ENCODE measurements at regions not wholly inside any gene's neighbourhood (a gene's known extent, or its start where the extent isn't known, plus 50 kb on each side); places are given as distances from the start of the nearest gene placed in this dataset.

DNA sequence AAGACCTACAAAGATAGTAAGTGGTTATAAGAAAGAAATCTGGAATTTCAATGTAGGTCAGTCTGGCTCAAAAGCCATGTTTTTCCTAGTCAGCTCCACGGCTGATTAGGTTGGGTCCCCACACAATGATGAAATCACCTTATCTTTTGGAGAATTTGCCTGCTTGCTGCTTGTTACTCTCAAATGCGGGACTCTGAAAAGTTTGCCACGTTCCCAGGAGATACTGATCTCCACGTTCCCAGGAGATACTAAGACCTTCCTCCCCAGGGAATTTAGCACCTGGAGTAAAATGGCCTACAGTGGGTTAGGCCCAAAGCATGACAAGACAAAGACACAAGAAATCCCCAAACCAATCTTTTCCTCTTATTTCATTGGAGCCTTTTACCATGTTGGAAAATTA lies 449.6 kb downstream of the TNS1 start:
- Histone ChIP-seq H3K4me3 (ENCODE audit: insufficient read depth, low read length, poor library complexity, severe bottlenecking) (no peak overlapping the region), H3K36me3 (ENCODE audit: low read length) (no peaks in the 10 kb centered on the region), H3K27me3 (ENCODE audit: low read length) (no peaks in the 10 kb centered on the region), H3K9me2 (replicated peaks; ENCODE audit: insufficient read depth, low read length) (no peaks in the 10 kb centered on the region), H3K4me2 (ENCODE audit: low read depth, low read length, poor library complexity, severe bottlenecking) (no peak overlapping the region), H3K9me3 (ENCODE audit: insufficient read depth, low read length) (no peaks in the 10 kb centered on the region), H2AFZ (ENCODE audit: low read depth, low read length, severe bottlenecking) (no peak overlapping the region), H3K79me2 (ENCODE audit: insufficient read depth, low read length) (no peaks in the 10 kb centered on the region), H3K27ac (ENCODE audit: low read depth, low read length) (no peak overlapping the region), H4K20me1 (ENCODE audit: low read depth, low read length) (no peaks in the 10 kb centered on the region), H3F3A (ENCODE audit: insufficient read depth) (no peaks in the 10 kb centered on the region), H3K9ac (ENCODE audit: low read length) (no peak overlapping the region)
- TF ChIP-seq, protein P1, sequence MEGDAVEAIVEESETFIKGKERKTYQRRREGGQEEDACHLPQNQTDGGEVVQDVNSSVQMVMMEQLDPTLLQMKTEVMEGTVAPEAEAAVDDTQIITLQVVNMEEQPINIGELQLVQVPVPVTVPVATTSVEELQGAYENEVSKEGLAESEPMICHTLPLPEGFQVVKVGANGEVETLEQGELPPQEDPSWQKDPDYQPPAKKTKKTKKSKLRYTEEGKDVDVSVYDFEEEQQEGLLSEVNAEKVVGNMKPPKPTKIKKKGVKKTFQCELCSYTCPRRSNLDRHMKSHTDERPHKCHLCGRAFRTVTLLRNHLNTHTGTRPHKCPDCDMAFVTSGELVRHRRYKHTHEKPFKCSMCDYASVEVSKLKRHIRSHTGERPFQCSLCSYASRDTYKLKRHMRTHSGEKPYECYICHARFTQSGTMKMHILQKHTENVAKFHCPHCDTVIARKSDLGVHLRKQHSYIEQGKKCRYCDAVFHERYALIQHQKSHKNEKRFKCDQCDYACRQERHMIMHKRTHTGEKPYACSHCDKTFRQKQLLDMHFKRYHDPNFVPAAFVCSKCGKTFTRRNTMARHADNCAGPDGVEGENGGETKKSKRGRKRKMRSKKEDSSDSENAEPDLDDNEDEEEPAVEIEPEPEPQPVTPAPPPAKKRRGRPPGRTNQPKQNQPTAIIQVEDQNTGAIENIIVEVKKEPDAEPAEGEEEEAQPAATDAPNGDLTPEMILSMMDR (IDR thresholded peaks at IDR 0.05; ENCODE audit: insufficient read depth, low read length, poor library complexity, severe bottlenecking), result no peak
- TF ChIP-seq EZH2phosphoT487 (conservative IDR thresholded peaks at IDR 0.05; ENCODE audit: low read length), result no peak

DNA sequence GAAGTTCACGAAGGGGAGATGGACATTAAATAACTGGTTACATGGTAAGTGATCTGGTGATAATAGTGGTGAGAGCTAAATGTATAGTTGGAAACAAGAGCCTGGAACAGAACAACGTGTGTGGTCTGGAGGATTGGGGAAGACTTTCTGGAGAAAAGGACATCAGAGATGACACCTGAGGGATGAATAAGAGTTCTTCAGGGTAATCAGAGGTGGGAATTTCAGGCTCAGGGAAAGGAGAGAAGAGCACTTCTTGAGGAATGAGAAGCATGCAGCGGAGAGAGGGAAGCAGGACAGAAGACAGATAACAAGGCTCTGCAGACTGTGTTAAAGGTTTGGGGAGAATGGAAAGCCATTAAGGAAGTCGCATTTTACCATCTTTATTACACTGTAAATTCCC lies 450.7 kb downstream of the TNS1 start:
- no peak for TF ChIP-seq EZH2phosphoT487 (conservative IDR thresholded peaks at IDR 0.05; ENCODE audit: low read length)
- TF ChIP-seq, protein P1 (IDR thresholded peaks at IDR 0.05; ENCODE audit: insufficient read depth, low read length, poor library complexity, severe bottlenecking), result no peak
- Histone ChIP-seq H3K9me3 (ENCODE audit: insufficient read depth, low read length) (no peaks in the 10 kb centered on the region), H4K20me1 (ENCODE audit: low read depth, low read length) (no peaks in the 10 kb centered on the region), H2AFZ (ENCODE audit: low read depth, low read length, severe bottlenecking) (no peak overlapping the region), H3K9ac (ENCODE audit: low read length) (no peak overlapping the region), H3K9me2 (replicated peaks; ENCODE audit: insufficient read depth, low read length) (no peaks in the 10 kb centered on the region), H3F3A (ENCODE audit: insufficient read depth) (no peaks in the 10 kb centered on the region), H3K79me2 (ENCODE audit: insufficient read depth, low read length) (no peaks in the 10 kb centered on the region), H3K27me3 (ENCODE audit: low read length) (no peaks in the 10 kb centered on the region), H3K27ac (ENCODE audit: low read depth, low read length) (no peak overlapping the region), H3K36me3 (ENCODE audit: low read length) (no peaks in the 10 kb centered on the region), H3K4me2 (ENCODE audit: low read depth, low read length, poor library complexity, severe bottlenecking) (no peak overlapping the region), H3K4me3 (ENCODE audit: insufficient read depth, low read length, poor library complexity, severe bottlenecking) (no peak overlapping the region)

DNA sequence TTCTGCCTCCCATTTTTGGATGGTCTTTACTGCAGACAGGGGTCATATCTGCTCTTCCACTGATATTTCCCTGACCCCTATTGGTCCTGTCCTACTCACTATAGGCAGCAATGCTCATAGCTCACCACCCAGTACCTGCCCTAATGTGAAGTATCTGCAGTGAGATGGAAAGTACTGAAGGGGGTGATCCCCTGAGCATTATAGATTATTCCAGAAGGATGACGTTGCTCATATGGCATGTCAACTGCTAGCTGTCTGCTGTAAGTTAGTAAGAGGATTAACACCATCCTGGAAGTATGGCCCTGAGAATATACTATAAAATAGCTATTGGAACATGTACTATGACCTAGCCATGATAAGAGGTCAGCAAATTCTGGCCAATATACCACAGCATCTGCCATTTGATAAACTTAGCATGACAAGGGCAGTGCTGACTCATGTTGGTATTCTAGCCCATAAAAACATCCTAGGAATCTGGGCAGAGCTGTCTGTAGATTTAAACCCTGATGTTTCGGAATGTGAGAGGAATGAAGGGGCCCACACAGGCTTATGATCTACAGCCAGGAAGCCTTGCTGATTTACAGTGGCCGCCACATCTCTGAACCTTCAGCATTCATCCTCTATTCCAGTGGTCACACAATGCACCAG lies 451.4 kb downstream of the TNS1 start:
- TF ChIP-seq EZH2phosphoT487 (conservative IDR thresholded peaks at IDR 0.05; ENCODE audit: low read length), result no peak
- TF ChIP-seq, protein P1 (IDR thresholded peaks at IDR 0.05; ENCODE audit: insufficient read depth, low read length, poor library complexity, severe bottlenecking), result no peak
- Histone ChIP-seq H3K79me2 (ENCODE audit: insufficient read depth, low read length) (no peaks in the 10 kb centered on the region), H3K27ac (ENCODE audit: low read depth, low read length) (no peak overlapping the region), H3K9me3 (ENCODE audit: insufficient read depth, low read length) (no peaks in the 10 kb centered on the region), H4K20me1 (ENCODE audit: low read depth, low read length) (no peaks in the 10 kb centered on the region), H3F3A (ENCODE audit: insufficient read depth) (no peaks in the 10 kb centered on the region), H3K9ac (ENCODE audit: low read length) (no peak overlapping the region), H2AFZ (ENCODE audit: low read depth, low read length, severe bottlenecking) (no peak overlapping the region), H3K27me3 (ENCODE audit: low read length) (no peaks in the 10 kb centered on the region), H3K36me3 (ENCODE audit: low read length) (no peaks in the 10 kb centered on the region), H3K4me2 (ENCODE audit: low read depth, low read length, poor library complexity, severe bottlenecking) (no peak overlapping the region), H3K4me3 (ENCODE audit: insufficient read depth, low read length, poor library complexity, severe bottlenecking) (no peak overlapping the region), H3K9me2 (replicated peaks; ENCODE audit: insufficient read depth, low read length) (no peaks in the 10 kb centered on the region)

Measured in SU-DHL-6 (cell line).